NCI-H2227 treated with DMSO at 0.1 percent for 48 hours (cell line): ENCODE measurements at regions not wholly inside any gene's neighbourhood (a gene's known extent, or its start where the extent isn't known, plus 50 kb on each side); places are given as distances from the start of the nearest gene placed in this dataset.
"Not testable (repeated sequence)": the region's sequence is repeated elsewhere in the genome, so short reads cannot be mapped to it uniquely, and the experiment has no call there.

Experiments
- DNase-seq: peaks from one replicate; lab custom pipeline; 2025; lab: John Stamatoyannopoulos, UW

DNA sequence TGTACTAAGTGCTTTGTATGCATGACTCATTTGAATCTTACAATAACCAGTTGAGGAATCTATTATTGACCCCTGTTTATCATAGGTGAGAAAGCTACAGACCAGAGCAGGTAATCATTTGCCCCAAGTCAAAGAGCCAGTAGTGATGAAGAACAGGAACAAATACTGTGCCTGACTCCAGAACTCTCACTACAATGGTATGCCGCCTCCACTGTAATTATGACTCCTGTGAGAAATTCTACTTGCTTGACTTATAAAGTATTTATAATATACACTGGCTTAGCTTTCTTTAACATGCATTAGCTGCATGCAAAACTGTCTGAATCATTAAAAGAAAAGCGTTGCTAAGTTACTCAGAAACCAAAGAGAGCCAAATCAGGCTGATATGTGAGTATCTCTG, 92.6 kb downstream of the ZNF281 start:
- DNase-seq, result no peak

- peak; percentile 4 for DNase-seq
Observed at GRCh38 chr1:200316148-200316803, 93.6 kb downstream of the ZNF281 start.

- no peak for DNase-seq
Observed at GRCh38 chr1:200314085-200314750, 95.6 kb downstream of the ZNF281 start.

DNA sequence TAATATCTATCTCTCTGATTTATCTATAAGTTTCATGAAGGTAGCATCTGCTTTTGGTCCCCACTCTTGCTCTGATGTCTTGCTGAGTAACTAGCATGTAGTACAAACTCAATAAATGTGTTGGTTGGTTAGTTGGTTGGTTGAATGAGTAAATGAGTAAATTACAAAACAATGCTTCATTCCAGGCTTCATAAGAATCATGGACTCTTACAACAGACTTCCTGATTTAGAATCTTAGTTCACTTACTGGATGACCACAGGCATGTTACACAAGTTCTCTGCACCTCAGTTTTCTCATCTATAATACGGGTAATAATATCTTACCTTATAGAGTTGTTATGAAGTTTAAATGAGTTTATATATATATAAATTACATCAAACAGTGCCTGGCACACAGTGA, 98.6 kb downstream of the ZNF281 start:
- DNase-seq, result no peak

DNA sequence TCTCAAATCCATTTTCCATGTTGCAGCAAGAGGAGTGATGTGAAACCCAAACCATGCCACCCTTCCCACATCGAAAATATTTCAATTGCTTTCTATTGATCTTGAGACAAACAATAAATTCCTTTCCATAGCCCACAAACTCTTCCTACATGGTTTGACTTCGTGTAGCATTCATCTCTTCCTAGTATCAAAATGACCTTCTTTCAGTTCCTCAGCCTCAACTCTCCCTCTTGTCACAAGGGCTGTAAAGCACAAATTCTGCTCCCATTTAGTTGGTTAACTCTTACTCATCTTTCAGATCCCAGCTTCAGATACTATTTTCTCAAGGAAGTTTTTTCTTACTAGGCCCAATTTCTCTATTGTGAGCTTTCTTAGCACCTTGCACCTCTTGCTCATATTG, 99.0 kb downstream of the ZNF281 start:
- no peak for DNase-seq

GRCh38 chr1:200307755-200308066, 102.1 kb downstream of the ZNF281 start:
- DNase-seq, result no peak

- DNase-seq, result peak; percentile 20
Observed at GRCh38 chr1:200306944-200307754, 102.7 kb downstream of the ZNF281 start.

- DNase-seq, result no peak
Observed at GRCh38 chr1:200305806-200306205, 104.0 kb downstream of the ZNF281 start.

DNA sequence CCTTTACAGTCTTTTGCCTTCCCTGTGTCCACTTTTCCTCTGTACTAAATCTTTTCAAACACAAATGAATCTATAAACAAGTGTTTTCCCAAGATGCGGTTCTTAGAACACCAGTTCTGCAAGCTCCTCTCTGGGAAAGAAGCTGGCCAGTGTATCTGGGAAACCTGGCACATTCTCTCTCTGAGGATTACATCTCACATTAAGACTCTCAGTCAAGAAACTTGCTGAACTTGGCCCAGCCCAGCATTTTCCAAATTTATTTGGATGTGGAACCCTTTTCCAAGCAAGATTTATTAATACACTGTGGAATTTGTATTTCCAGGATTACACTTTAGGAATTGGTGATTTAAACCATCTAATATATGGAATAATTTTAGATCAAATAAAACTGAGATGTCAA, 105.7 kb downstream of the ZNF281 start:
- DNase-seq, result no peak

- no peak for DNase-seq
Observed at GRCh38 chr1:200302921-200303290, 106.9 kb downstream of the ZNF281 start.

- DNase-seq, result no peak
Observed at GRCh38 chr1:200302192-200302920, 107.5 kb downstream of the ZNF281 start.

GRCh38 chr1:200301152-200301551, 108.7 kb downstream of the ZNF281 start:
- DNase-seq, result no peak

- no peak for DNase-seq
Observed at GRCh38 chr1:200299571-200299970, 110.3 kb downstream of the ZNF281 start.

DNA sequence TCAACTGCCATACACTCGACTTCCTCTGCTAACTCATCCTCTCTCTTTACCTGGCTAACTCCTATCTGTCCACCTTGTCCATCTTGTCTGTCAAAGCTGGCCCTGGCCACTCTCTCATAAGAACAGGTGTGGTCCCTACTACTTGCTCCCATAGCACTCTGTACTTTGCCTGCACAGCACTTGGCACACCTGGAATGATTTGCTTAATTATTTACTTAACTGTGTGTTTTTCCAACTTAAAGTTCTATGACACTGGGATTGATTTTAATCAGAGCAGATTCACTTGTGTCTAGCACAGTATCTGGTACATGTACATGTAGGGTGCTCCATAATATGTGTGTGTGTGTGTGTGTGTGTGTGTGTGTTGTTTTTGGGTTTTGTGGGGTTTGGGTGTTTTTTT, 111.6 kb downstream of the ZNF281 start:
- no peak for DNase-seq

DNA sequence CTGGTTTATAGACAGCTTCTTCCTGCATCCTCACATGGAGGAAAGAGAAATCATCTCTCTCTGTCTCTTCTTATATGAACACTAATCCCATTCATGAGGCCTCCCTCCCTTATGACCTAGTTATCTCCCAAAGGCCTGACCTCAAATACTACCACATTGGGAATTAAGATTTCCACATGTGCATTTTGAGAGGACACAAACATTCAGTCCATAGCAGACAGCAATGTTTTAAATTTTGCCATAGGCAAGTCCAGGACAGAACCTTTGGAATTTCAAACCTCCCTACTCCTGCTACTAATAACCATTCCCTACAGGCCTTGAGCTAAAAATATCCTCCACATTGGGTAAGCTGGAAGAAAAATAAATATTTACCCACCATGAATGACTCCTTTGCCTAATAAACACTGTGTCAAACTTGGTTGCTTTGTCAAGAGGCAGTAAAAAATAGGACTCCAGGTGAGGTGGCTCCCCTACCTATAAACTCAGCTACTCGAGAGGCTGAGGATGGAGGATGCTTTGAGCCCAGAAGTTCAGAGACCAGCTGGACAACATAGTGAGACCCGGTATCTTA, 113.7 kb downstream of the ZNF281 start:
- no peak for DNase-seq

DNA sequence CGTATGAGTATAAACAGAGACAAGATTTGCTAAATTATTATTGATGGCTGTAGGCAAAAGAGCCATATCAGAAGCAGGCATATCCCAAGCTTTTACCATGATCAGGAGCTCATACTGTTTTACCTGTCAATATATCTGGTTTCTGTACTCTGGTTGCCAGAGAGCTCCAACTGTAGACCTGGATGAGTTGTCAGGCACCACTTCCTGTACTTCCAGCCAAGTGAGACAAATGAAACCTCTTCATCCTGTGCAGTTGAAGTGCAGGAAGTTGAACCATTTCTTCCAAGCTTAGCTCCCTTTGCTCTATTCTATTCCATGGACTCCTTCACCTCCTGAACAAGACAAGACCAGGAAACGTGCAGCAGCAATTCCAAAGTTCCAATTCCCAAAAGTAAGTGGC, 115.6 kb downstream of the ZNF281 start:
- DNase-seq, result no peak

DNA sequence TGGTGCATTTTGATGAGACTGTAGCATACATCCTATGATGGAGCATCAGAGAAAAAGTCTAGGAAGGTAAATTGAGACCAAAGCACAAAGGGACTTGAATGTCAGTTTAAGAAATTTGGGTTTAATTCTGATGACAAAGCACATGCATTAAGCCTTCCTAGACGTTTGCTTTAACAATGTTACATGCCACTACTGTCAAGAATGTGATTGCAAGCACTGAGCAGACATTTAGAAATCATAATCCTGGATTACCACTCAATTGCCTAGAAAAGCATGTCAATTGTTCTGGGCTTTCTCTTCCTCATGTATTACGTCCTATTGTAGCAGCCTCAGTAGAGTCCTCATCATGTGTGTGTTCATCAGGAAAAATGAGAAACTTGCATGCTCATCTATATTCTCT, 117.1 kb downstream of the ZNF281 start:
- no peak for DNase-seq

GRCh38 chr1:200291106-200291505, 118.7 kb downstream of the ZNF281 start:
- no peak for DNase-seq

DNA sequence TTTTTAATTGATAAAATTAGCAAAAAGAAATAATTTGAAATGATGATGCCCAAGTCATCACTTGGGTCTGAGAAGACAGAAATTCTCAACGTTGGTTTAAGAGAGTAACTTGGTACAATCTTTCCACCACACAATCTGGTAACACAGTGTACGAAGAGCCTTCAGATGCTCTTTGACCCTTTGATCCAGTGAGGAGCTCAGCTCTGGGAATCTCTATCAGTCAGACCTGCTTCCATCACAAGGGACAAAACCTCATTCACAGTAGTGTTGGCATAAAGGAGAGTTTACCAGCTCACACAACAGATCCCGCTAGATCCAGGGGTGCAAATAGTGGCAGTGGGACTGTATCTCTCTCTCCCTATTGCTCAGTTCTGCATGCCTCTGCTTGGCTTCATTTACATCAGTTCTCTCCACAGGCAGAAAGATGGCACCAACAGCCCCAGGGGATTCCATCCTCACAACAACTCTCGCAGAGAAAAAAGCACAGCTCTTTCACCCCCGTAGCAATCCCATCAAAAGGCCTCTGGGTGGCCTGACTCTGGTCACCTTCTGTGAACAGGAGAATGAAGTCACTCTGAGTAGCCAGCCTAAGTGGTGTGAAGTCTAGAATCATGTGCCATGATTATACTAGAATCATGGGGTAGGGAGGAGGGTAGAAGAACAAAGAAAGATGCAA, 119.7 kb downstream of the ZNF281 start:
- DNase-seq, result no peak

DNA sequence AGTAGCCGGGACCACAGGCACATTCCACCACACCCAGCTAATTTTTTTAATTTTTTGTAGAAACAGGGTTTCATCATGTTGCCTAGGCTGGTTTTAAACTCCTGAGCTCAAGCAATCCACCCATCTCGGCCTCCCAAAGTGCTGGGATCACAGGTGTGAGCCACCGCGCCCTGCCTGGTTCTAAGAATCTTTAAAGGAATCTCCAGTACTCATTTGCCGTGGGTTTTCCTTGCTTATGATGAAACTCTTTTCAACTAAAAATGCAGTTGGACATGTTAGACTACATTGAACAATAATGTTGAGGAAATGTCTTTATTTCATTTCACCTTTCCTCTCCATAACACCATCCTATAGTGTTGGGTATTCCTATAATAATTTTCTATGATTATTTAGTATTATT, 121.6 kb downstream of the ZNF281 start:
- DNase-seq, result no peak

DNA sequence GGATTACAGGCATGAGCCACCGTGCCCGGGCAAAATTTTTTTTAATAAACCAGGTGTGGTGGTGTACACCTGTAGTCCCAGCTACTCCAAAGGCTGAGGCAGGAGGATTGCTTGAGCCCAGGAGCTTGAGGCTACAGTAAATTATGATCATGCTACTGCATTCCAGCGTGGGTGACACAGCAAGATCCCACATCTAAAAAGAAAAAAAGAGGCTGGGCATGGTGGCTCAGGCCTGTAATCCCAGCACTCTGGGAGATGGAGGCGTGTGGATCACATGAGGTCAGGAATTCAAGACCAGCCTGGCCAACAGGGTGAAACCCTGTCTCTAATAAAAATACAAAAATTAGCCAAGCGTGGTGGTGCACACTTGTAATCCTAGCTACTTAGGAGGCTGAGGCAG, 125.6 kb downstream of the ZNF281 start:
- not testable (repeated sequence) for DNase-seq
